WTC11 (cell line): ENCODE measurements at regions not wholly inside any gene's neighbourhood (a gene's known extent, or its start where the extent isn't known, plus 50 kb on each side); places are given as distances from the start of the nearest gene placed in this dataset.

Experiments used
- ATAC-seq: fragments of 200-7000 bp; cut with Tn5 transposase; 2 replicates; pipeline ENCODE4 v1.10.0; 2021; ENCODE audit warnings: mild to moderate bottlenecking, moderate library complexity
- CTCF ChIA-PET: fragments of 300-600 bp; sonication (Branson Sonifier 250); formaldehyde crosslinking; loops from one replicate; lab custom pipeline; 2021; ENCODE audit warnings: antibody characterized with exemption; lab: Charles Lee
- POLR2A ChIA-PET: fragments of 350-600 bp; sonication (Branson Sonifier 250); formaldehyde crosslinking; loops from one replicate; lab custom pipeline; 2021; ENCODE audit warnings: antibody characterized with exemption; lab: Charles Lee
- DNase-seq: peaks from one replicate; pipeline ENCODE4 v3.0.0; 2021; ENCODE audit warnings: low spot score
- H3K27ac Mint-ChIP-seq: 2 replicates; pipeline ENCODE4 v1.8.0; 2021; ENCODE audit warnings: mixed read lengths
- H3K27me3 Mint-ChIP-seq: 2 replicates; pipeline ENCODE4 v1.8.0; 2021; ENCODE audit warnings: low read depth, mild to moderate bottlenecking, moderate library complexity, mixed read lengths
- H3K36me3 Mint-ChIP-seq: 2 replicates; pipeline ENCODE4 v1.8.0; 2021; ENCODE audit warnings: mixed read lengths
- H3K4me1 Mint-ChIP-seq: 2 replicates; pipeline ENCODE4 v1.8.0; 2022; ENCODE audit warnings: mixed read lengths
- H3K4me3 Mint-ChIP-seq: 2 replicates; pipeline ENCODE4 v1.8.0; 2021; ENCODE audit warnings: mild to moderate bottlenecking, moderate library complexity, mixed read lengths
- H3K9me3 Mint-ChIP-seq: 2 replicates; pipeline ENCODE4 v1.8.0; 2021; ENCODE audit warnings: mixed read lengths
- ARID4B ChIP-seq: sonication (generic); formaldehyde crosslinking; IDR thresholded peaks from 2 replicates; pipeline ENCODE4 v1.8.0; 2023; ENCODE audit warnings: missing genetic modification reagents, mild to moderate bottlenecking, borderline replicate concordance
- CBFB ChIP-seq: sonication (generic); formaldehyde crosslinking; IDR thresholded peaks from 2 replicates; pipeline ENCODE4 v1.8.1; 2022; ENCODE audit warnings: mild to moderate bottlenecking, low read depth, missing genetic modification reagents
- ELF4 ChIP-seq: sonication (generic); formaldehyde crosslinking; IDR thresholded peaks from 2 replicates; pipeline ENCODE4 v1.8.1; 2022; ENCODE audit warnings: low read depth, mild to moderate bottlenecking, moderate library complexity, missing genetic modification reagents
- ERG ChIP-seq: fragments of 250-450 bp; sonication (Bioruptor Pico); IDR thresholded peaks from 2 replicates; pipeline ENCODE4 v1.8.0; 2021; ENCODE audit warnings: mild to moderate bottlenecking
- ESRRA ChIP-seq: sonication (generic); formaldehyde crosslinking; IDR thresholded peaks from 2 replicates; pipeline ENCODE4 v1.8.1; 2022; ENCODE audit warnings: mild to moderate bottlenecking, missing genetic modification reagents, borderline replicate concordance
- NFE2L1 ChIP-seq: sonication (generic); formaldehyde crosslinking; IDR thresholded peaks from 2 replicates; pipeline ENCODE4 v1.8.1; 2023; ENCODE audit warnings: missing genetic modification reagents
- SMAD4 ChIP-seq: sonication (generic); formaldehyde crosslinking; IDR thresholded peaks from 2 replicates; pipeline ENCODE4 v1.8.0; 2022; ENCODE audit warnings: mild to moderate bottlenecking, missing genetic modification reagents
- SOX15 ChIP-seq: fragments of 250-450 bp; sonication (Bioruptor Pico); IDR thresholded peaks from 2 replicates; pipeline ENCODE4 v1.9.0; 2021; ENCODE audit warnings: mild to moderate bottlenecking
- ZNF232 ChIP-seq: sonication (generic); formaldehyde crosslinking; IDR thresholded peaks from 2 replicates; pipeline ENCODE4 v1.8.0; 2022; ENCODE audit warnings: mild to moderate bottlenecking, missing genetic modification reagents
- TF ChIP-seq, protein P1 (sequence below): fragments of 250-450 bp; sonication (Bioruptor Pico); IDR thresholded peaks from 2 replicates; pipeline ENCODE4 v2.1.2; 2022; ENCODE audit warnings: mild to moderate bottlenecking, moderate library complexity
- TF ChIP-seq, protein P2 (sequence below): sonication (generic); formaldehyde crosslinking; IDR thresholded peaks from 2 replicates; pipeline ENCODE4 v1.8.1; 2023; ENCODE audit warnings: mild to moderate bottlenecking, missing genetic modification reagents

DNA sequence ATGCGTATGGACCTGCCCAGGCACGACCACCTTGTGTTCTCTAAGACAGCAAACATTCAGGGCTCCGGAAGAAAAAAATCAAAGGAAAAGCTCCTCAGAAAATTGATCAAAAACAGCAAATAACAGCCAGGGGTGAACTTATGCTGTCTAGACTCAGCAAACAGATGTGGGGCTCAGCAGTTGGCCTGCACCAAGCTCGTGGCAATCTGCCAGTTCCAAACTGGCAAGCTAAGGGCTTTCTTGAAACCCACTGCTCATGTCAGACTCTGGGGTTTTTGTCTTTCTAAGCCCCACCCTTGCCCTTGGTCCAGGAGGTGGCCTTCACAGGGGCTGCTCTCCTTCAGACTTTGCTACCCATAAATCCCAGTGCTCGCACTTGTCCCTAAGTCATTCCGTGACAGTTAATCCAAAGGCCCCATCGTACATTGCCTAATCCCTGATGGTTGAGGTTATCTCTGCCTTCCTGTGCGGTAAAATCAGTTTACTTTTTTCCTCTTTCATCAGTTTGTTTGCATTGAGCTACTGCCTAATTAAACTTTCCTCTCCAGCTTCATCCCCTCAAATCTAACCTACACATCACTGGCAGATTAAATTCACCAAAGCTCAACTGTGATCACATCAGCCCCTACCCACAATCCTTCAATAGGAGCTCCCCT, 408.0 kb downstream of the LRATD1 start:
- Mint-ChIP-seq H3K27me3 (no peaks in the 10 kb centered on the region), H3K4me1 (peaks cover 31% of the 10 kb centered on the region), H3K36me3 (peaks cover under 1% of the 10 kb centered on the region; the same call in 1 of the 2 replicates), H3K4me3 (no peak overlapping the region), H3K27ac (no peak overlapping the region), H3K9me3 (peaks cover 2% of the 10 kb centered on the region)
- DNase-seq (no peak), ATAC-seq (no peak)
- TF ChIP-seq ARID4B (CRISPR knock-in tag) (no peak), ESRRA (CRISPR knock-in tag) (no peak), ERG (CRISPR knock-in tag) (no peak)
- TF ChIP-seq, protein P1, sequence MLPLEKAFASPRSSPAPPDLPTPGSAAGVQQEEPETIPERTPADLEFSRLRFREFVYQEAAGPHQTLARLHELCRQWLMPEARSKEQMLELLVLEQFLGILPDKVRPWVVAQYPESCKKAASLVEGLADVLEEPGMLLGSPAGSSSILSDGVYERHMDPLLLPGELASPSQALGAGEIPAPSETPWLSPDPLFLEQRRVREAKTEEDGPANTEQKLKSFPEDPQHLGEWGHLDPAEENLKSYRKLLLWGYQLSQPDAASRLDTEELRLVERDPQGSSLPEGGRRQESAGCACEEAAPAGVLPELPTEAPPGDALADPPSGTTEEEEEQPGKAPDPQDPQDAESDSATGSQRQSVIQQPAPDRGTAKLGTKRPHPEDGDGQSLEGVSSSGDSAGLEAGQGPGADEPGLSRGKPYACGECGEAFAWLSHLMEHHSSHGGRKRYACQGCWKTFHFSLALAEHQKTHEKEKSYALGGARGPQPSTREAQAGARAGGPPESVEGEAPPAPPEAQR = no peak
- ChIA-PET CTCF (no interaction called here), POLR2A (no interaction called here)

DNA sequence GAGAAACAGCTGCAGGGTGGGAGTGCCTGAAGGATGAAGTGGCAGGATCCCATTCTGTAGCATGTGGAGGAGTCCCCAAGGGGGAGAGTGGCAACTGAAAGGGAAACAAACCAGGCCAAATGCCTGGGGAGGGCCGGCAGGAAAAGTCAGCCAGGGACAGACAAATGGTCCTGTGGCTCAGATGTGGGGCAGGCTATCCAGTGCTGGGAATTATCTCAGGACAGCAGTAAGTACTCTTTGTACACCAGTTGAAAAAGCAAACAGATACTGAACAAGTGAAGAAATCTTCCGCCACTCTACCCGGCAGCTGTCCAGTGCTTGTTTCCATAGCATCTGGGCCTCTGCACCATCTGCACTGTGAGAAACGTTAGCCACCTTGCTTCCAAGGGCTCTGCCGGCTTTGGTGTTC, 408.9 kb downstream of the LRATD1 start:
- peaks cover 31% of the 10 kb centered on the region for H3K4me1 Mint-ChIP-seq
- TF ChIP-seq, protein P2, sequence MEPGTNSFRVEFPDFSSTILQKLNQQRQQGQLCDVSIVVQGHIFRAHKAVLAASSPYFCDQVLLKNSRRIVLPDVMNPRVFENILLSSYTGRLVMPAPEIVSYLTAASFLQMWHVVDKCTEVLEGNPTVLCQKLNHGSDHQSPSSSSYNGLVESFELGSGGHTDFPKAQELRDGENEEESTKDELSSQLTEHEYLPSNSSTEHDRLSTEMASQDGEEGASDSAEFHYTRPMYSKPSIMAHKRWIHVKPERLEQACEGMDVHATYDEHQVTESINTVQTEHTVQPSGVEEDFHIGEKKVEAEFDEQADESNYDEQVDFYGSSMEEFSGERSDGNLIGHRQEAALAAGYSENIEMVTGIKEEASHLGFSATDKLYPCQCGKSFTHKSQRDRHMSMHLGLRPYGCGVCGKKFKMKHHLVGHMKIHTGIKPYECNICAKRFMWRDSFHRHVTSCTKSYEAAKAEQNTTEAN = no peak
- no peak for TF ChIP-seq NFE2L1 (CRISPR knock-in tag)
- TF ChIP-seq ZNF232 (CRISPR knock-in tag) = no peak
- TF ChIP-seq ELF4 (CRISPR knock-in tag) = no peak
- TF ChIP-seq SOX15 (CRISPR knock-in tag) = no peak
- no peak for TF ChIP-seq SMAD4 (CRISPR knock-in tag)
- TF ChIP-seq CBFB = no peak
- TF ChIP-seq ARID4B (CRISPR knock-in tag) = no peak
- TF ChIP-seq, protein P1 = no peak
- H3K36me3 Mint-ChIP-seq = no peaks in the 10 kb centered on the region
- ATAC-seq = no peak
- ChIA-PET CTCF (no interaction called here), POLR2A (interaction anchor here (0.8 kb wide), 1 partner anchor 9 kb away, joined by 3 read pairs; no protein-coding TSS in a partner anchor)
- H3K27ac Mint-ChIP-seq = no peak overlapping the region
- no peak for DNase-seq
- H3K4me3 Mint-ChIP-seq = no peak overlapping the region
- H3K9me3 Mint-ChIP-seq = no peaks in the 10 kb centered on the region
- no peaks in the 10 kb centered on the region for H3K27me3 Mint-ChIP-seq
